Parathyroid adenoma (tissue), 2 donors: ENCODE measurements at regions not wholly inside any gene's neighbourhood (a gene's known extent, or its start where the extent isn't known, plus 50 kb on each side); places are given as distances from the start of the nearest gene placed in this dataset.
A peak's percentile ranks its signal among the peaks of the same experiment; 100 is the strongest.

Experiments
- H2AFZ ChIP-seq: fragments of 300-600 bp; sonication (generic); one replicate; pipeline ENCODE4 v1.7.0; 2017; ENCODE audit warnings: antibody characterized with exemption, mild to moderate bottlenecking
- H3K27ac ChIP-seq: fragments of 300-600 bp; sonication (generic); one replicate; pipeline ENCODE4 v1.7.0; 2017
- H3K27me3 ChIP-seq: fragments of 300-600 bp; sonication (generic); one replicate; pipeline ENCODE4 v1.7.0; 2017; ENCODE audit warnings: low read length; ENCODE audit not compliant: control insufficient read depth, insufficient read depth
- H3K36me3 ChIP-seq: fragments of 300-600 bp; sonication (generic); one replicate; pipeline ENCODE4 v1.7.0; 2017; ENCODE audit warnings: low read length; ENCODE audit not compliant: control insufficient read depth, insufficient read depth
- H3K4me1 ChIP-seq: fragments of 300-600 bp; sonication (generic); one replicate; pipeline ENCODE4 v1.7.0; 2017; ENCODE audit warnings: control low read depth
- H3K4me2 ChIP-seq: fragments of 300-600 bp; sonication (generic); one replicate; pipeline ENCODE4 v1.7.0; 2017; ENCODE audit warnings: low read length
- H3K4me3 ChIP-seq: fragments of 300-600 bp; sonication (generic); one replicate; pipeline ENCODE4 v1.7.0; 2017; ENCODE audit warnings: low read depth, low read length
- H3K79me2 ChIP-seq: fragments of 300-600 bp; sonication (generic); one replicate; pipeline ENCODE4 v1.7.0; 2017; ENCODE audit warnings: control low read depth
- H3K9ac ChIP-seq: fragments of 300-600 bp; sonication (generic); one replicate; pipeline ENCODE4 v1.7.0; 2017; ENCODE audit warnings: mild to moderate bottlenecking
- H3K9me3 ChIP-seq: fragments of 300-600 bp; sonication (generic); one replicate; pipeline ENCODE4 v1.7.0; 2017; ENCODE audit warnings: low read length; ENCODE audit not compliant: control insufficient read depth
- TF ChIP-seq, protein P1 (sequence below): fragments of 300-600 bp; sonication (generic); IDR thresholded peaks from one replicate; pipeline ENCODE4 v1.7.0; 2017; ENCODE audit warnings: antibody characterized with exemption, mild to moderate bottlenecking
- donor health status: primary hyperparathyroidism.

DNA sequence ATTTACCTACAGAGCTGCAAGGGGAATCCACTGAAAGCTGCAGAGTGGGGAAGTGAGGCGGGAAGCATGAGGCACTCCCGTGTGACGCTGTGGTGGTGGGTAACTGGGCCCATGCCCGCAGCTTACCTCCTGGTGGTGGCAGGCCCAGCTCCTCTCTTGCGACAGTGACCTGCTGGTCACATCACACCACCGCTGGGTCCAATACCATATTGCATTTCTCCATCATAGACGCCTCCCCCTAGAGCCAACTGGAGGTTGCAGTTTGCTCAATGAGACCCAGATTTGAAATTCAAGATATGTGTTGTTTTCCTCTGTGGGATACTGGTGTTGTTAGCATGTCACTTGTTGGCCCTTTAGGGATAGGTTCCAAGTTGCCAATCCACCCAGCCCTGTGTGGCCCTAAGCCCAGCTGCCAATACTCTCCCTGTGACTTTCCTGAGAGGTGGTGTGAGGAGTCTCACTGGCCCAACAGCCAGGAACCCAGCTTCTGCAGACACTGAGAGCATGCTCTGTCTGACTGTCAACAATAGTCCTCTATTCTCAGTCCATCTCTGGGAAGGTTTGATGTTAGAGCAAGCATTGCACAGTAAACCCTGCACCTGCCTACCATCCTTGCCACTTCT is 428.3 kb downstream of the GADD45G start:
- Histone ChIP-seq H3K27ac (peak overlapping the region; percentile 64), H3K9me3 (no peaks in the 10 kb centered on the region), H3K9ac (no peak overlapping the region), H3K4me3 (no peak overlapping the region), H3K36me3 (no peaks in the 10 kb centered on the region), H2AFZ (no peak overlapping the region), H3K4me1 (peaks cover 6% of the 10 kb centered on the region), H3K27me3 (no peaks in the 10 kb centered on the region), H3K4me2 (no peak overlapping the region), H3K79me2 (no peaks in the 10 kb centered on the region)
- TF ChIP-seq, protein P1, sequence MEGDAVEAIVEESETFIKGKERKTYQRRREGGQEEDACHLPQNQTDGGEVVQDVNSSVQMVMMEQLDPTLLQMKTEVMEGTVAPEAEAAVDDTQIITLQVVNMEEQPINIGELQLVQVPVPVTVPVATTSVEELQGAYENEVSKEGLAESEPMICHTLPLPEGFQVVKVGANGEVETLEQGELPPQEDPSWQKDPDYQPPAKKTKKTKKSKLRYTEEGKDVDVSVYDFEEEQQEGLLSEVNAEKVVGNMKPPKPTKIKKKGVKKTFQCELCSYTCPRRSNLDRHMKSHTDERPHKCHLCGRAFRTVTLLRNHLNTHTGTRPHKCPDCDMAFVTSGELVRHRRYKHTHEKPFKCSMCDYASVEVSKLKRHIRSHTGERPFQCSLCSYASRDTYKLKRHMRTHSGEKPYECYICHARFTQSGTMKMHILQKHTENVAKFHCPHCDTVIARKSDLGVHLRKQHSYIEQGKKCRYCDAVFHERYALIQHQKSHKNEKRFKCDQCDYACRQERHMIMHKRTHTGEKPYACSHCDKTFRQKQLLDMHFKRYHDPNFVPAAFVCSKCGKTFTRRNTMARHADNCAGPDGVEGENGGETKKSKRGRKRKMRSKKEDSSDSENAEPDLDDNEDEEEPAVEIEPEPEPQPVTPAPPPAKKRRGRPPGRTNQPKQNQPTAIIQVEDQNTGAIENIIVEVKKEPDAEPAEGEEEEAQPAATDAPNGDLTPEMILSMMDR = no peak

DNA sequence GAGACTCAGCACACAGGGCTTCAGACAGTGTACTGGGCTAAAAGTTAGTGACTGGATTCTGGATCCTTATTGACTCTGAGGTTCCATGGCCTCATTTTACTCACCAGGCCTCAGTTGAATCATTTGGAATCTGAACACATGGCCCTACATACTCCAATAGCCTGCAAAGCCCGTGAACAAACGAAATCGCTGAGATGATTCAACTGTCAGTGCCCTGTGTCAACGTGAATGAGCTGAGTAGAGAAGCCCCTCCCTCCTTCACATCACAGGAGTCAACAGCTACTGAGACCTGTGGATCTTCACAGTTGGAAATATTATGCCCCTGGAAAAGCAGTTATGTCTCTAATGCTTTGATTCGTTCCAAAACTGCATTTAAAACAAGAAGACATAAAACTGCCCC is 429.3 kb downstream of the GADD45G start:
- no peak overlapping the region for H2AFZ ChIP-seq
- H3K4me2 ChIP-seq = no peak overlapping the region
- no peak overlapping the region for H3K27ac ChIP-seq
- no peaks in the 10 kb centered on the region for H3K27me3 ChIP-seq
- no peaks in the 10 kb centered on the region for H3K79me2 ChIP-seq
- TF ChIP-seq, protein P1 = no peak
- H3K36me3 ChIP-seq = no peaks in the 10 kb centered on the region
- H3K9me3 ChIP-seq = no peaks in the 10 kb centered on the region
- H3K4me1 ChIP-seq = peaks cover 5% of the 10 kb centered on the region
- H3K4me3 ChIP-seq = no peak overlapping the region
- H3K9ac ChIP-seq = no peak overlapping the region

DNA sequence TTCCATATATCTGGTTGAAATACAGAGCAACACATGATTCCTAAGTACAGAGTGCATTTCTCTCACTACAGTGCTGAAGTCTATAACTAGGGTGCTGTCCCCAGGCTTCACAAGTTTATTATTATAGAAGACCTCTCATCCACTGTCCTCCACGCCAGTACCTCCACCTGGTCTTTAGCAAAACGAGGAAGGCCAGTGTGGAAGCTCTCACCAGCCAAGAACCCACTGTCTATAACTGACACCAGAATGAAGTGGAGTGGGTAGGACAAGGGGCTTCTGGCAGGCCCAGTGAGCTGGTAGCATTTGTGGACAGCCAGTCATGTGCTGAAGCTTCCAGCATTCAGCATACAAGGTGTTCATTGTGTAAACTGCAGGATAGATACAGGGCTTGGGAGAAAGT is 430.7 kb downstream of the GADD45G start:
- Histone ChIP-seq H3K4me3 (no peak overlapping the region), H3K9ac (no peak overlapping the region), H3K27ac (no peak overlapping the region), H3K36me3 (no peaks in the 10 kb centered on the region), H3K9me3 (no peaks in the 10 kb centered on the region), H3K27me3 (no peaks in the 10 kb centered on the region), H3K4me1 (peaks cover 5% of the 10 kb centered on the region), H3K79me2 (no peaks in the 10 kb centered on the region), H2AFZ (no peak overlapping the region), H3K4me2 (no peak overlapping the region)
- TF ChIP-seq, protein P1 = no peak

DNA sequence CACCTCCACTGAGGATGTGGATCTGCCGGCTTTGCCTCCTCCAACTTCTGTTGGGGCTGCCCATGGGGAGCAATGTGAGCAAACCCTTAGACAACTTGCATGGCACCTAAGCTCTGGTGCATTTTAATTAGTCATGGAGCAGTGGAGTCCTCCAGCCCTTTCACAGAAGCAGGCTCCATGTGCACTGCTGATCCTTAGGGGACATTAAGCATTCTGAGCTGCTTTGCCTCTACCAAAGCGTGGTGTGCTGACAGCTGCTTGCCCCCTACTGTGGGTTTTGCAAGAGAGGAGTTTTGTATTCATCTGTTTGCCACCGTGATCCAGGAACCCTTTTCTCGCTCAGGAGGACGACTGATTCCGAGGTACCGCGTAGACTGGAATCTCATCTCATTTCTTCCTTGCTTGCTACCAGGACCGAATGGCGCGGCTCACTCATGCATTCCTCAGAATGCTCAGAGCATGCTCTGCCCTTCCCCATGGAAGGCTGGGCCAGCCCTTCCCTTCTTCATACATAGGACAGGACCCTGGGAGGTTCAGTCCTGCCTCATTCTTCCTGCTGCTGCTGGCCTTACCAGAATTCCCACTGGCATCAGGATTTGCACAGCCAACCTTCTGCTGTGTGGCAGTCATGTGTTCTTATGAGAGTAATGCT is 432.5 kb downstream of the GADD45G start:
- Histone ChIP-seq H3K4me2 (no peak overlapping the region), H3K4me3 (no peak overlapping the region), H3K79me2 (no peaks in the 10 kb centered on the region), H3K9me3 (no peaks in the 10 kb centered on the region), H3K27ac (no peak overlapping the region), H3K36me3 (no peaks in the 10 kb centered on the region), H2AFZ (no peak overlapping the region), H3K9ac (no peak overlapping the region), H3K4me1 (peaks cover 5% of the 10 kb centered on the region), H3K27me3 (no peaks in the 10 kb centered on the region)
- TF ChIP-seq, protein P1 = no peak

DNA sequence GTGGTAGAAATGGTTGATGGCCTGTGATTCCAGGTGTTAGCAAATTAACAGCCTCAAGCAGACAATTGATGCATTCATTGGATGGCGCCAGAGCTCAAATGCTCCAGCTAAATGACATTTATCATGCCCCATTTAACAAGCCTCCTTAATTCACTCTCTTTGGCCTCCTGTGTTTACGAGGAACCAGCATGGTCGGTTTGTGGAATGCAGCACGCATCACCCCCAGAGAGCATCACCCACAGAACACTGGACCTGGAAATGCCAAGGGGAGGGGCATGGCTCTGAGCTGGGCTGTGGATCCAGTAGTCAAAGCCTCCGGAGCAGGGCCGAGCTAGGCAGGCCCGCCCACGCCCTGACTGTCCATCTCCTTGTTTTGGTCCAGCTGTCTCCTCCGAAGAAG is 434.0 kb downstream of the GADD45G start:
- Histone ChIP-seq H3K27me3 (no peaks in the 10 kb centered on the region), H3K4me2 (no peak overlapping the region), H3K27ac (no peak overlapping the region), H3K9me3 (no peaks in the 10 kb centered on the region), H3K36me3 (no peaks in the 10 kb centered on the region), H3K4me1 (peaks cover 2% of the 10 kb centered on the region), H3K4me3 (no peak overlapping the region), H3K79me2 (no peaks in the 10 kb centered on the region), H2AFZ (no peak overlapping the region), H3K9ac (no peak overlapping the region)
- TF ChIP-seq, protein P1 = no peak
